Neural cell (in vitro differentiated cells): ENCODE measurements at regions not wholly inside any gene's neighbourhood (a gene's known extent, or its start where the extent isn't known, plus 50 kb on each side); places are given as distances from the start of the nearest gene placed in this dataset.

Experiments used
- H2AFZ ChIP-seq: fragments of 200-600, 300-800 bp; sonication (generic), shearing (Covaris generic); 2 replicates; pipeline ENCODE4 v1.6.0; 2014; ENCODE audit warnings: low read depth, mild to moderate bottlenecking, antibody characterized with exemption, low read length, moderate library complexity
- H3F3A ChIP-seq: fragments of 200-600 bp; shearing (Covaris generic); 2 replicates; pipeline ENCODE4 v1.6.1; 2016; ENCODE audit warnings: mild to moderate bottlenecking, moderate library complexity, mixed read lengths, antibody characterized with exemption, low read length; ENCODE audit not compliant: insufficient read depth, poor library complexity, severe bottlenecking
- H3K27ac ChIP-seq: fragments of 200-600, 300-800 bp; sonication (generic), shearing (Covaris generic); 2 replicates; pipeline ENCODE4 v1.5.1; 2014; ENCODE audit warnings: mild to moderate bottlenecking, low read length, moderate library complexity
- H3K27me3 ChIP-seq: fragments of 300-800, 200-600 bp; sonication (generic), shearing (Covaris generic); 2 replicates; pipeline ENCODE4 v1.6.0; 2014; ENCODE audit warnings: mild to moderate bottlenecking, low read depth, low read length, moderate library complexity; ENCODE audit not compliant: insufficient read depth
- H3K36me3 ChIP-seq: fragments of 300-800, 200-600 bp; sonication (generic), shearing (Covaris generic); 2 replicates; pipeline ENCODE4 v1.5.1; 2014; ENCODE audit warnings: mild to moderate bottlenecking, antibody characterized with exemption, low read length, moderate library complexity; ENCODE audit not compliant: insufficient read depth
- H3K4me2 ChIP-seq: fragments of 300-800, 200-600 bp; sonication (generic), shearing (Covaris generic); 2 replicates; pipeline ENCODE4 v1.6.0; 2014; ENCODE audit warnings: mild to moderate bottlenecking, low read length
- H3K4me3 ChIP-seq: fragments of 300-800, 200-600 bp; sonication (generic), shearing (Covaris generic); 2 replicates; pipeline ENCODE4 v1.5.1; 2014; ENCODE audit warnings: mild to moderate bottlenecking, low read length, moderate library complexity
- H3K79me2 ChIP-seq: fragments of 200-600 bp; shearing (Covaris generic); replicated peaks from 2 replicates; pipeline ENCODE4 v1.6.0; 2014; ENCODE audit warnings: mild to moderate bottlenecking, low read length, moderate library complexity; ENCODE audit not compliant: insufficient read depth
- H3K9ac ChIP-seq: fragments of 300-800, 200-600 bp; sonication (generic), shearing (Covaris generic); 2 replicates; pipeline ENCODE4 v1.6.1; 2016; ENCODE audit warnings: mild to moderate bottlenecking, low read length, mixed read lengths
- H3K9me2 ChIP-seq: fragments of 200-600 bp; shearing (Covaris generic); 2 replicates; pipeline ENCODE4 v1.6.1; 2016; ENCODE audit warnings: mild to moderate bottlenecking, low read length, mixed read lengths; ENCODE audit not compliant: insufficient read depth
- H3K9me3 ChIP-seq: fragments of 200-600, 300-800 bp; sonication (generic), shearing (Covaris generic); 2 replicates; pipeline ENCODE4 v1.6.1; 2016; ENCODE audit warnings: mild to moderate bottlenecking, mixed run types, low read length, moderate library complexity, mixed read lengths
- H4K20me1 ChIP-seq: fragments of 200-600 bp; shearing (Covaris generic); 2 replicates; pipeline ENCODE4 v1.6.1; 2016; ENCODE audit warnings: mild to moderate bottlenecking, mixed run types; ENCODE audit not compliant: insufficient read depth
- EP300 ChIP-seq: fragments of 450-650 bp; conservative IDR thresholded peaks from 2 replicates; pipeline ENCODE4 v1.6.1; 2014; ENCODE audit warnings: antibody characterized with exemption, mild to moderate bottlenecking, moderate library complexity; ENCODE audit not compliant: poor library complexity, severe bottlenecking
- EZH2 ChIP-seq: fragments of 200-600, 300-800 bp; shearing (Covaris generic), sonication (generic); IDR thresholded peaks from 2 replicates; pipeline ENCODE4 v1.6.1; 2014; ENCODE audit warnings: antibody characterized with exemption, low read length, borderline replicate concordance, mild to moderate bottlenecking; ENCODE audit not compliant: insufficient read depth, poor library complexity, severe bottlenecking
- MXI1 ChIP-seq: fragments of 450-650 bp; conservative IDR thresholded peaks from 2 replicates; pipeline ENCODE4 v1.6.1; 2014; ENCODE audit warnings: antibody characterized with exemption, mild to moderate bottlenecking; ENCODE audit not compliant: poor library complexity, severe bottlenecking
- POLR2AphosphoS5 ChIP-seq: IDR thresholded peaks from 2 replicates; pipeline ENCODE4 v1.6.1; 2012
- RAD21 ChIP-seq: fragments of 450-650 bp; conservative IDR thresholded peaks from 2 replicates; pipeline ENCODE4 v1.6.1; 2014; ENCODE audit warnings: antibody characterized with exemption, mild to moderate bottlenecking, moderate library complexity
- REST ChIP-seq: IDR thresholded peaks from 2 replicates; pipeline ENCODE4 v1.6.1; 2012; ENCODE audit warnings: borderline replicate concordance
- SMC3 ChIP-seq: fragments of 450-650 bp; conservative IDR thresholded peaks from 2 replicates; pipeline ENCODE4 v1.6.1; 2014; ENCODE audit warnings: antibody characterized with exemption, mild to moderate bottlenecking, moderate library complexity; ENCODE audit not compliant: poor library complexity
- TAF1 ChIP-seq: IDR thresholded peaks from 2 replicates; pipeline ENCODE4 v1.6.1; 2012; ENCODE audit warnings: low read depth
- TF ChIP-seq, protein P1 (sequence below): fragments of 450-650 bp; IDR thresholded peaks from 2 replicates; pipeline ENCODE4 v1.5.1; 2014; ENCODE audit warnings: antibody characterized with exemption, mild to moderate bottlenecking, moderate library complexity; ENCODE audit not compliant: poor library complexity, severe bottlenecking

- Histone ChIP-seq H3K27me3 (no peaks in the 10 kb centered on the region), H3K9me3 (no peaks in the 10 kb centered on the region), H2AFZ (no peak overlapping the region), H3K36me3 (no peaks in the 10 kb centered on the region), H3K4me3 (no peak overlapping the region), H4K20me1 (no peaks in the 10 kb centered on the region), H3K9me2 (no peaks in the 10 kb centered on the region), H3K27ac (no peak overlapping the region), H3K79me2 (no peaks in the 10 kb centered on the region), H3K4me2 (no peak overlapping the region), H3F3A (no peaks in the 10 kb centered on the region), H3K9ac (no peak overlapping the region)
- TF ChIP-seq EZH2: no peak
- no peak for TF ChIP-seq EP300
- TF ChIP-seq, protein P1, sequence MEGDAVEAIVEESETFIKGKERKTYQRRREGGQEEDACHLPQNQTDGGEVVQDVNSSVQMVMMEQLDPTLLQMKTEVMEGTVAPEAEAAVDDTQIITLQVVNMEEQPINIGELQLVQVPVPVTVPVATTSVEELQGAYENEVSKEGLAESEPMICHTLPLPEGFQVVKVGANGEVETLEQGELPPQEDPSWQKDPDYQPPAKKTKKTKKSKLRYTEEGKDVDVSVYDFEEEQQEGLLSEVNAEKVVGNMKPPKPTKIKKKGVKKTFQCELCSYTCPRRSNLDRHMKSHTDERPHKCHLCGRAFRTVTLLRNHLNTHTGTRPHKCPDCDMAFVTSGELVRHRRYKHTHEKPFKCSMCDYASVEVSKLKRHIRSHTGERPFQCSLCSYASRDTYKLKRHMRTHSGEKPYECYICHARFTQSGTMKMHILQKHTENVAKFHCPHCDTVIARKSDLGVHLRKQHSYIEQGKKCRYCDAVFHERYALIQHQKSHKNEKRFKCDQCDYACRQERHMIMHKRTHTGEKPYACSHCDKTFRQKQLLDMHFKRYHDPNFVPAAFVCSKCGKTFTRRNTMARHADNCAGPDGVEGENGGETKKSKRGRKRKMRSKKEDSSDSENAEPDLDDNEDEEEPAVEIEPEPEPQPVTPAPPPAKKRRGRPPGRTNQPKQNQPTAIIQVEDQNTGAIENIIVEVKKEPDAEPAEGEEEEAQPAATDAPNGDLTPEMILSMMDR: no peak
- no peak for TF ChIP-seq RAD21
- no peak for TF ChIP-seq POLR2AphosphoS5
- no peak for TF ChIP-seq TAF1
- TF ChIP-seq MXI1: no peak
- no peak for TF ChIP-seq SMC3
These were observed 408.2 kb downstream of the IGSF11 start for GRCh38 chr3:118626453-118626852.

GRCh38 chr3:118628704-118629341 lies 405.8 kb downstream of the IGSF11 start:
- Histone ChIP-seq H4K20me1 (no peaks in the 10 kb centered on the region), H3K9ac (peak overlapping the region; percentile 32), H3K9me2 (no peaks in the 10 kb centered on the region), H3K27ac (peak overlapping the region; percentile 38), H3K36me3 (no peaks in the 10 kb centered on the region), H3K4me3 (no peak overlapping the region), H3K79me2 (no peaks in the 10 kb centered on the region), H3K4me2 (no peak overlapping the region), H3F3A (no peaks in the 10 kb centered on the region), H3K27me3 (no peaks in the 10 kb centered on the region), H3K9me3 (no peaks in the 10 kb centered on the region), H2AFZ (peak overlapping the region; percentile 28)
- TF ChIP-seq RAD21 (peak; percentile 97), TAF1 (no peak), SMC3 (peak; percentile 91), EZH2 (no peak), POLR2AphosphoS5 (no peak), REST (no peak), MXI1 (no peak), EP300 (no peak)
- TF ChIP-seq, protein P1: peak; percentile 96
